ENCODE measurements at regions not wholly inside any gene's neighbourhood (a gene's known extent, or its start where the extent isn't known, plus 50 kb on each side); places are given as distances from the start of the nearest gene placed in this dataset.

DNA sequence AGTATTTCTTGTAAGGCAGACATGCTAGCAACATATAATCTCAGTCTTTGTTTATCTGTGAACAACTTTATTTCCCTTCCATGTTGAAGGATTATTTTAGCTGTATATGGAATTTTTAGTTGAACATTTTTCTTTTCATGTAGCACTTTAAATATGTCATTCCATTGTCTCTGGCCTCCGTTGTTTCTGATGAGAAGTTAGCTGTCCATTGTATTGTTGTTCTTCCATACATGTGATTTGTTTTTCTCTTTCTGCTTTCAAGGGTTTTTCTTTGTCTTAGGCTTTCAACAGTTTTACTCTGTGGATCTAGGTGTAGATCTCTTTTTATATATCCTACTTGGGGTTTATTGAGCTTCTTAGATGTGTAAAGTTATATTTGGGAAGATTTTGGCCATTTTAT, 66.3 kb upstream of the COMTD1 start:
- H3K27ac ChIP-seq (ENCODE audit: low read depth in 1 of 2, low read length in 2 of 2) = no peak overlapping the region
- H3K36me3 ChIP-seq (ENCODE audit: control insufficient read depth in 1 of 2, insufficient read depth in 2 of 2, low read length in 1 of 2) = no peaks in the 10 kb centered on the region
- WGBS, 2 donors = 90 to 95% methylated on average over 1 of the region's 1 CpG
- ATAC-seq (ENCODE audit: low FRiP score) = no peak
- H3K4me3 ChIP-seq (ENCODE audit: low read length in 2 of 2) = no peak overlapping the region
- no peak for DNase-seq
- no peaks in the 10 kb centered on the region for H3K27me3 ChIP-seq (ENCODE audit: control insufficient read depth in 1 of 2, insufficient read depth in 2 of 2, low read length in 1 of 2)
- H3K9me3 ChIP-seq (ENCODE audit: control insufficient read depth, low read length) = no peaks in the 10 kb centered on the region
- intact Hi-C loops (cut with DNase I) = no loop called here
- H3K4me1 ChIP-seq (ENCODE audit: control insufficient read depth in 1 of 2, insufficient read depth in 2 of 2, low read length in 2 of 2) = no peaks in the 10 kb centered on the region

DNA sequence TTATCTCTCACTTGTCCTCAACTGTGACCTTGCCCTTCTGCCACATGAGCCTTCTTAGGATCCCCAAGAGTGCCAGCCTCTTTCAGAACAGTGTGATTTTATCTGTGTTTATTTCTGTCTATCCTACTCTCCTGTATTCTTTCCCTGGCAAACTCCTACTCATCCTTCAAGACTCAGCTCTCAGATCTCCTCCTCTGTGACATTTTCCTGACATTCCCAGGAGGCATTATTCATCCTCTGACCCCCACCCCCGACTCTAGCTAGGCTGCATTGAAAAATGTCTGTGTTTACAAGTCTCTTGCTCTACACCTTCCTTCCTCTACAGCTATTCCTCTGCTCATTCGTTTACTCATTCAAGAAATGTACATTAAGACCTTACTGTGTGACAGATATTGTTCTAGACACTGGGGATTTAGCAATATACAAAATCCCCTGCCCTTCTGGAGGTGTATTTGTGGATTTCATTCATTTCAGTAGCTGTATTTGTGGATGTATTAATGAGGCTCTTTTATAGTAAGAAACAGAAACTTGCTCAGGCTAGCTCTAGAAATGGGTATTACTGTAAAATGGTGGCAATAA, 61.4 kb upstream of the COMTD1 start:
- H3K4me3 ChIP-seq (ENCODE audit: low read length in 2 of 2) = no peak overlapping the region
- H3K36me3 ChIP-seq (ENCODE audit: control insufficient read depth in 1 of 2, insufficient read depth in 2 of 2, low read length in 1 of 2) = no peaks in the 10 kb centered on the region
- ATAC-seq (ENCODE audit: low FRiP score) = no peak
- 64 to 69% methylated on average over 2 of the region's 2 CpGs for WGBS, 2 donors
- no peaks in the 10 kb centered on the region for H3K27me3 ChIP-seq (ENCODE audit: control insufficient read depth in 1 of 2, insufficient read depth in 2 of 2, low read length in 1 of 2)
- H3K27ac ChIP-seq (ENCODE audit: low read depth in 1 of 2, low read length in 2 of 2) = peak overlapping the region in 1 of 2 donors; percentile 29
- intact Hi-C loops (cut with DNase I) = loop anchor here (5.0 kb wide), 1 partner anchor 100 kb away; no protein-coding TSS in a partner anchor
- no peak for DNase-seq
- H3K9me3 ChIP-seq (ENCODE audit: control insufficient read depth, low read length) = no peaks in the 10 kb centered on the region
- H3K4me1 ChIP-seq (ENCODE audit: control insufficient read depth in 1 of 2, insufficient read depth in 2 of 2, low read length in 2 of 2) = peaks cover 0 to 4% of the 10 kb centered on the region in 2 donors

DNA sequence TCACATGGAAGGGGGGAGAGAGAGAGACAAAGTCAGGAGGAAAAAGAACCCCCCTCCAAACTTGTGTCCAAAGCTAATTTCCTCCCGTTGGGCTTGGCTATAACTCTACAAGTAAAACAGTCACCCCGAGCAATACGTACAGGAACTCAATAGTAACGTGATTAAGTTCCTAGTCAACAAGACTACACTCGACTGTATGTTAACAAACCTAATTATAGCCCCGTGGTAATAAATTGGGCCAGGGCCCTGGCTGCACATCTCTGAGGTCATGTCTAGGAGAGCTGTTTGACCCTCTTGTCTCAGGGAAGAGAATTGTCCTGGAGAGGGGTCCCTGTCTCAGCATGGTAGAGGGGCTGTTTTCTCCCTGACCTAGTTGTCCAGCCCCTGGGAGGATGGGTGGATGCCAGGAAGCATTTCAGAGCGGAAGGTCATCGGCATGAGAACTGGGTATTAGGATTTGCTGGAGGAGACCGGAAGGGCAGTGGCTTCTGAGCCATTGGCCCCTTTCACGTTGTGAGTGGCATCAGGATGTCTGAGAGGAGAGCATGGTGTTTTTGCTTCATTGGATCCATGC, 60.2 kb upstream of the COMTD1 start:
- DNase-seq (no peak), ATAC-seq (ENCODE audit: low FRiP score) (peak; percentile 61)
- intact Hi-C loops (cut with DNase I) = loop anchor here (5.0 kb wide), 1 partner anchor 101 kb away; no protein-coding TSS in a partner anchor
- WGBS, 2 donors = 17 to 22% methylated on average over 10 of the region's 10 CpGs
- peak overlapping the region in 1 of 2 donors; percentile 20 for H3K4me3 ChIP-seq (ENCODE audit: low read length in 2 of 2)
- peak overlapping the region; percentile 70 to 84 for H3K27ac ChIP-seq (ENCODE audit: low read depth in 1 of 2, low read length in 2 of 2)
- no peaks in the 10 kb centered on the region for H3K27me3 ChIP-seq (ENCODE audit: control insufficient read depth in 1 of 2, insufficient read depth in 2 of 2, low read length in 1 of 2)
- peaks cover 0 to 4% of the 10 kb centered on the region in 2 donors for H3K4me1 ChIP-seq (ENCODE audit: control insufficient read depth in 1 of 2, insufficient read depth in 2 of 2, low read length in 2 of 2)
- no peaks in the 10 kb centered on the region for H3K36me3 ChIP-seq (ENCODE audit: control insufficient read depth in 1 of 2, insufficient read depth in 2 of 2, low read length in 1 of 2)
- no peaks in the 10 kb centered on the region for H3K9me3 ChIP-seq (ENCODE audit: control insufficient read depth, low read length)

DNA sequence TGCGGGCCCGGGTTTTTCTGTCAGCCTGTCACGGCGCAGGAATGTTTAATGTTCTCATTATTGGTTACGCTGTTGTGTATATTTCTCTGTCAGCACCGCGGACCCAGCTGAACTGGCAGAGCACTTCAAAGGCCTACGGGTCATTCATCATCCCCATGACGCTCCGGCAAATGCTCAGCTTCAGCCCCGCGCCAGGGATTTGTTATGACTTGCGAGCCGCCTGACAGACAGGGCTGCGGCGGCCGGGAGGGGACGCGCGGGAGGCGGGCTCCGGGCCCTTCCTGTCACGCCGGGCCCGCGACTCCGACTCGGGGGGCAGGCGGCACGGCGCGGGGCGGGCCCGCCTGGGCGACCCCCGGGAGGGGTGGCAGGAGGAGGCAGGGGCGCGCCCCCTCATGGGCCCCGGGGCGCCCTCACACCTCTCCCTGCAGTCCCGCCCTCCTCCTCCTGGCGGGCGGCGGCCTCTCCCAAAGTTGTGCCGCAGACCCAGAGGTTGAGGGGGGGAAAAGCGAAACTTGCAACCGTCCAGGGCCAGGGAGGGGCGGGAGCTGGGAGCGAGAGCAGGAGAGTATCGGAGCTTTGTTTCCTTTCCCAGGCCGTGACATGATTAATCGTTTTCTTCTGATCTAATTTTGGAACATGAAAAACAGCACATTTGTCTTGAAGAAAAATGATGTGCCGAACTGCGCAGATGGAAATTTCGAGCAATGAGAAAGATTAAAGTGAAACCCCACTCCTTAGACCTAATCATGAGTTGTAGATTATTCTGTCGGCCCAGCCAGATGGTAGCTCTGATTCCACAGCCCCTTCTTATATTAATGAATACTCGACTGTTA, 59.3 kb upstream of the COMTD1 start:
- peaks cover 0 to 4% of the 10 kb centered on the region in 2 donors for H3K4me1 ChIP-seq (ENCODE audit: control insufficient read depth in 1 of 2, insufficient read depth in 2 of 2, low read length in 2 of 2)
- WGBS, 2 donors = 0 to 1% methylated on average over 52 to 57 of the region's 57 CpGs
- ATAC-seq (ENCODE audit: low FRiP score) (peak; percentile 91), DNase-seq (peak; percentile 89 to 93)
- peaks cover 2% of the 10 kb centered on the region for H3K9me3 ChIP-seq (ENCODE audit: control insufficient read depth, low read length)
- H3K27ac ChIP-seq (ENCODE audit: low read depth in 1 of 2, low read length in 2 of 2) = peak overlapping the region; percentile 84 to 85
- H3K27me3 ChIP-seq (ENCODE audit: control insufficient read depth in 1 of 2, insufficient read depth in 2 of 2, low read length in 1 of 2) = no peaks in the 10 kb centered on the region
- intact Hi-C loops (cut with DNase I) = loop anchor here (5.0 kb wide), 1 partner anchor 102 kb away; no protein-coding TSS in a partner anchor
- H3K36me3 ChIP-seq (ENCODE audit: control insufficient read depth in 1 of 2, insufficient read depth in 2 of 2, low read length in 1 of 2) = no peaks in the 10 kb centered on the region
- peak overlapping the region; percentile 20 to 42 for H3K4me3 ChIP-seq (ENCODE audit: low read length in 2 of 2)

DNA sequence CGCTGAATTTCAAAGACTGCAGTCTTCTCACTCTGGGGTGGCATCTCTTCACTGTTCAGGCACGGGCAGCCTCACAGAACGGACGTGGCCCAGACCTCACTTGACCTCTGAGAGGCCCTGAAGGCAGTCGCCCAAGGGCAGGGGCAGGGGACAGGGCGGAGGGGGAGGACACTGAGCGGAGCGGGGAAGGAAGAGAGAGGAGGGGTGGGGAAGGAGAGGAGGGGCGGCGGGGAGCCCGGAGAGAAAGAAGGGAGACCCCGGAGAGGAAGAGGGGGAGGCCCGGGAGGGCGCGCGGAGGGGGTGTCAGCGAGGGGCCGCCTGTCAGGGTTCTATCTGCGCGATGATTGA, 58.7 kb upstream of the COMTD1 start:
- Histone ChIP-seq H3K4me3 (ENCODE audit: low read length in 2 of 2) (peak overlapping the region in 1 of 2 donors; percentile 42), H3K27me3 (ENCODE audit: control insufficient read depth in 1 of 2, insufficient read depth in 2 of 2, low read length in 1 of 2) (no peaks in the 10 kb centered on the region), H3K36me3 (ENCODE audit: control insufficient read depth in 1 of 2, insufficient read depth in 2 of 2, low read length in 1 of 2) (no peaks in the 10 kb centered on the region), H3K27ac (ENCODE audit: low read depth in 1 of 2, low read length in 2 of 2) (peak overlapping the region; percentile 62 to 85), H3K9me3 (ENCODE audit: control insufficient read depth, low read length) (peaks cover 2% of the 10 kb centered on the region), H3K4me1 (ENCODE audit: control insufficient read depth in 1 of 2, insufficient read depth in 2 of 2, low read length in 2 of 2) (peaks cover 0 to 4% of the 10 kb centered on the region in 2 donors)
- intact Hi-C loops (cut with DNase I) = no loop called here
- peak in 1 of 2 donors; percentile 61 for DNase-seq
- 1% methylated on average over 19 to 20 of the region's 20 CpGs for WGBS, 2 donors
- ATAC-seq (ENCODE audit: low FRiP score) = peak; percentile 74

DNA sequence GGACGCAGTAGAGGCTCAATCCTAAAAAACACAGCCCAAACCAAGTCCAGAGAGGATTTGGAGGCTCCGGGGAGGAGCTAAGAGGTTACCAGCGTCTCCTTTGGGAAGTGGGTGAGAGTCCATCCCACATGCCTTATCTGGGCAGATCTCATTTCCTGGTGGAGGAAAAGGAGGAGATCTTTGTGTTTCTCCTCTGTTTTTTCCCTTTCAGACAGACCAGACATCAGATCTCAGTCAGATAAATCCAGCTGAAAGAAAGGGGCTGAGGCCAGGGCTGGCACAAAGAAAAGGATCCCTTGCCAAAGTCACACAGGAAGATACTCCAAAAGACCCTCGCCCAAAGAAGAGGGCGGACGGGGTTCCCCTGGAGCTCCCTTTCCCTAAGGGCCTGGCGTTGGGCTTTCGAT, 58.3 kb upstream of the COMTD1 start:
- H3K4me1 ChIP-seq (ENCODE audit: control insufficient read depth in 1 of 2, insufficient read depth in 2 of 2, low read length in 2 of 2) = peaks cover 0 to 4% of the 10 kb centered on the region in 2 donors
- no peaks in the 10 kb centered on the region for H3K36me3 ChIP-seq (ENCODE audit: control insufficient read depth in 1 of 2, insufficient read depth in 2 of 2, low read length in 1 of 2)
- intact Hi-C loops (cut with DNase I) = no loop called here
- no peak overlapping the region for H3K4me3 ChIP-seq (ENCODE audit: low read length in 2 of 2)
- peak overlapping the region; percentile 39 to 62 for H3K27ac ChIP-seq (ENCODE audit: low read depth in 1 of 2, low read length in 2 of 2)
- 11 to 19% methylated on average over 8 of the region's 8 CpGs for WGBS, 2 donors
- no peaks in the 10 kb centered on the region for H3K27me3 ChIP-seq (ENCODE audit: control insufficient read depth in 1 of 2, insufficient read depth in 2 of 2, low read length in 1 of 2)
- ATAC-seq (ENCODE audit: low FRiP score) = no peak
- H3K9me3 ChIP-seq (ENCODE audit: control insufficient read depth, low read length) = peaks cover 2% of the 10 kb centered on the region
- no peak for DNase-seq

DNA sequence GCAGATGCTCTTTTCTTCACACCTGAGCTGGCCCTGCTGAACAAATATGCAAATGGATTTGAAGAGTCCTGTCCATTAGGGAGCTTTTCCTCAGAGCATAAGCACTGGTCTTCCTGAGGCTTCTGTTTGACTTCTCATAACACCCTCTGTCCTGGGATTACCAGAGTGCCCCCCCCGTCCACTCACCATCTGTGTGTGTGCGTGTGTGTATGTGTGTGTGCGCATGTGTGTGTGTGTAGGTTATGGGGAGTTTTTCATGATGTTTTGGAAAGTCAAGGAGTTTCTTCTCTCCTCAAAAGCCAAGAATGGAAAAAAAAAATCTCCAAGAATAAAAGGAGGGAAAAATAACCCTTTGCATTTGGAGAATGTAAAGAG, 57.7 kb upstream of the COMTD1 start:
- 91 to 96% methylated on average over 3 of the region's 3 CpGs for WGBS, 2 donors
- intact Hi-C loops (cut with DNase I) = no loop called here
- DNase-seq (no peak), ATAC-seq (ENCODE audit: low FRiP score) (no peak)
- H3K9me3 ChIP-seq (ENCODE audit: control insufficient read depth, low read length) = peaks cover 2% of the 10 kb centered on the region
- no peaks in the 10 kb centered on the region for H3K27me3 ChIP-seq (ENCODE audit: control insufficient read depth in 1 of 2, insufficient read depth in 2 of 2, low read length in 1 of 2)
- H3K4me3 ChIP-seq (ENCODE audit: low read length in 2 of 2) = no peak overlapping the region
- no peak overlapping the region for H3K27ac ChIP-seq (ENCODE audit: low read depth in 1 of 2, low read length in 2 of 2)
- peaks cover 0 to 4% of the 10 kb centered on the region in 2 donors for H3K4me1 ChIP-seq (ENCODE audit: control insufficient read depth in 1 of 2, insufficient read depth in 2 of 2, low read length in 2 of 2)
- no peaks in the 10 kb centered on the region for H3K36me3 ChIP-seq (ENCODE audit: control insufficient read depth in 1 of 2, insufficient read depth in 2 of 2, low read length in 1 of 2)

DNA sequence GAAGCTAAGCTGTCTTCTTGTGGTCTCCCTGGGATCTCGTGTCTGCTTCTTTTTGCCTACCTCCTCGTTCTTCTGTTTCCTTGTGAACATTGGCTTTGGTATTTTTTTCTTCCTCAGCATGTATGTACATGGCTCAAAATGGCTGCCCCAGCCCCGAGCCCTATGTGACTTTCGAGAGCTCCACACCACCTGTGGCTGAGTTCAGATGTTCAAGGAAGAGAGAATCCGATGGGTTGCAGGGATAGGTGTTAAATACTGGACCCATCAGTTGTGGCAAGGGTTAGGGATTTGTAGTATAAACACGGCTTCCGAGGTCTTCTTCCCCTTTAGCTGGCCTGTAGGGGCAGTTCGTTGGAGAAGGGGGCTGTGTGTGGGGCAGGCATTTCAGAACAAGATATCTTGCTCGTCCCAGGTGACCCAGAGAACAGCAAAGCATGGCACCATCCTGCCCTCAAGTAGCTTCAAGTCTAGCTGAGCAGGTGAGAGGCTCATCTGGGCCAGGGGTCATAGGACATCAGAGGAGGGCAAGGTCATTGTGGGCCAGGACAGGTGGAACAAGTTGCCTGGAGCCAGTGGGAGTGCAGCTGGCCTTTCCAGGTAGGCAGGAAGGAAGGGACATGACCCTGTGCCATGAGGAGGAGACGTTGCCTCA, 57.2 kb upstream of the COMTD1 start:
- intact Hi-C loops (cut with DNase I) = no loop called here
- Histone ChIP-seq H3K4me3 (ENCODE audit: low read length in 2 of 2) (no peak overlapping the region), H3K9me3 (ENCODE audit: control insufficient read depth, low read length) (peaks cover 2% of the 10 kb centered on the region), H3K4me1 (ENCODE audit: control insufficient read depth in 1 of 2, insufficient read depth in 2 of 2, low read length in 2 of 2) (peaks cover 0 to 4% of the 10 kb centered on the region in 2 donors), H3K36me3 (ENCODE audit: control insufficient read depth in 1 of 2, insufficient read depth in 2 of 2, low read length in 1 of 2) (no peaks in the 10 kb centered on the region), H3K27ac (ENCODE audit: low read depth in 1 of 2, low read length in 2 of 2) (no peak overlapping the region), H3K27me3 (ENCODE audit: control insufficient read depth in 1 of 2, insufficient read depth in 2 of 2, low read length in 1 of 2) (no peaks in the 10 kb centered on the region)
- 97 to 98% methylated on average over 10 of the region's 10 CpGs for WGBS, 2 donors
- DNase-seq (no peak), ATAC-seq (ENCODE audit: low FRiP score) (no peak)

Measured in aorta (tissue), 5 donors.